Glutamatergic neuron (in vitro differentiated cells): ENCODE measurements at regions not wholly inside any gene's neighbourhood (a gene's known extent, or its start where the extent isn't known, plus 50 kb on each side); places are given as distances from the start of the nearest gene placed in this dataset.

Experiments
- DNase-seq: peaks from one replicate; pipeline ENCODE4 v3.0.0; 2022
- H3K27ac Mint-ChIP-seq: one replicate; pipeline ENCODE4 v1.8.0; 2020; ENCODE audit warnings: mild to moderate bottlenecking, mixed read lengths, inconsistent platforms; ENCODE audit not compliant: unreplicated experiment
- H3K27me3 Mint-ChIP-seq: one replicate; pipeline ENCODE4 v1.8.0; 2020; ENCODE audit warnings: mild to moderate bottlenecking, moderate library complexity, mixed read lengths, inconsistent platforms; ENCODE audit not compliant: unreplicated experiment
- H3K36me3 Mint-ChIP-seq: one replicate; pipeline ENCODE4 v1.8.0; 2020; ENCODE audit warnings: mild to moderate bottlenecking, mixed read lengths, inconsistent platforms; ENCODE audit not compliant: unreplicated experiment
- H3K4me1 Mint-ChIP-seq: one replicate; pipeline ENCODE4 v1.8.0; 2020; ENCODE audit warnings: mild to moderate bottlenecking, low read depth, mixed read lengths, inconsistent platforms; ENCODE audit not compliant: unreplicated experiment
- H3K4me3 Mint-ChIP-seq: one replicate; pipeline ENCODE4 v1.8.0; 2020; ENCODE audit warnings: mild to moderate bottlenecking, mixed read lengths, inconsistent platforms; ENCODE audit not compliant: unreplicated experiment
- H3K9me3 Mint-ChIP-seq: one replicate; pipeline ENCODE4 v1.8.0; 2020; ENCODE audit warnings: mild to moderate bottlenecking, moderate library complexity, mixed read lengths, inconsistent platforms; ENCODE audit not compliant: unreplicated experiment
- CTCF ChIP-seq: fragments of 200-600 bp; sonication (generic); IDR thresholded peaks from one replicate; pipeline ENCODE4 v1.5.0; 2021; ENCODE audit not compliant: partially characterized antibody, unreplicated experiment

- Mint-ChIP-seq H3K4me1 (peaks cover 11% of the 10 kb centered on the region), H3K27me3 (no peaks in the 10 kb centered on the region), H3K27ac (no peak overlapping the region), H3K4me3 (no peak overlapping the region), H3K9me3 (peaks cover 2% of the 10 kb centered on the region), H3K36me3 (no peaks in the 10 kb centered on the region)
- no peak for DNase-seq
- no peak for TF ChIP-seq CTCF
Measured at GRCh38 chr5:23825196-23825595, 317.8 kb downstream of the PRDM9 start.

DNA sequence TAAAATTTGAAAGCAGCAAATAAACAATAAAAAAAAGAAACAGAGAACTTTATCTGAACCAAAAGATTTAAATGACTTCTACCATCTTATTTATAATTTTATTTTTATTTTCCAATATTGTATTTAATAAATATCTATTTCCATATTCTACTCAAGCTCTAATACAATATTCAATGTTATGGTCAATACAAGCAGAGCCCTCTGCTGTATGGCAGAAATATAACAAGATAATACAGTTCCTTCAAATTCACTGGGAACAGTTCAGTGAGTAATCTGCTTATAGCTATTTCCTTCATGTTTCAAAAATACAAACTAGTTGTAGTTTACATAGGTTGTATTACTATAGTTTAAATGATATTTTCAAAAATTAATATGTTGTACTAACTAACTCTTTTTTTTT, 332.7 kb downstream of the PRDM9 start:
- Mint-ChIP-seq H3K9me3 (no peaks in the 10 kb centered on the region), H3K27me3 (no peaks in the 10 kb centered on the region), H3K27ac (no peak overlapping the region), H3K4me1 (no peaks in the 10 kb centered on the region), H3K4me3 (no peak overlapping the region), H3K36me3 (peaks cover 6% of the 10 kb centered on the region)
- peak; percentile 25 for TF ChIP-seq CTCF
- no peak for DNase-seq

- no peaks in the 10 kb centered on the region for H3K36me3 Mint-ChIP-seq
- no peaks in the 10 kb centered on the region for H3K4me1 Mint-ChIP-seq
- DNase-seq, result no peak
- H3K27me3 Mint-ChIP-seq, result no peaks in the 10 kb centered on the region
- H3K27ac Mint-ChIP-seq, result no peak overlapping the region
- no peak for TF ChIP-seq CTCF
- no peaks in the 10 kb centered on the region for H3K9me3 Mint-ChIP-seq
- no peak overlapping the region for H3K4me3 Mint-ChIP-seq
Measured at GRCh38 chr5:23864786-23865185, 357.4 kb downstream of the PRDM9 start.

DNA sequence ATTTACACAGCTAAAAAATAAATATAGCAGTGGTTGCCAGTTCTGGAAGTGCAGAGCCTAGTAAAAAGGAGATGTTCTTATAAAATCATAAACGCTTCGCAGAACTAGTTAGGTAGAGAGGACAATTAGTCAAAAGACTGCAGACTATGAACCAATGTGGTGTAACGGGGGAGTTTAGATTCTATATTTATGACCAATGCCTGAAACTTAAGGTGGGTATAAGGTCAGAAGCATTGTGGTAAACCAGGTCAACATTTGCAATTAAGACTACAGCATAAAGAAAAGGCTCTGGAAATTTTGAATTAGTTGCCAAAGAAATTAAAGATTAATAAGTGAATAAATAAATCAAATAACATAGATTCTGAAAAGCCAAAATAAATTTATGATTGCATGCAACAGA, 370.4 kb downstream of the PRDM9 start:
- no peaks in the 10 kb centered on the region for H3K4me1 Mint-ChIP-seq
- peaks cover 2% of the 10 kb centered on the region for H3K27me3 Mint-ChIP-seq
- peaks cover 4% of the 10 kb centered on the region for H3K36me3 Mint-ChIP-seq
- no peaks in the 10 kb centered on the region for H3K9me3 Mint-ChIP-seq
- no peak for TF ChIP-seq CTCF
- H3K4me3 Mint-ChIP-seq, result no peak overlapping the region
- no peak overlapping the region for H3K27ac Mint-ChIP-seq
- DNase-seq, result no peak

DNA sequence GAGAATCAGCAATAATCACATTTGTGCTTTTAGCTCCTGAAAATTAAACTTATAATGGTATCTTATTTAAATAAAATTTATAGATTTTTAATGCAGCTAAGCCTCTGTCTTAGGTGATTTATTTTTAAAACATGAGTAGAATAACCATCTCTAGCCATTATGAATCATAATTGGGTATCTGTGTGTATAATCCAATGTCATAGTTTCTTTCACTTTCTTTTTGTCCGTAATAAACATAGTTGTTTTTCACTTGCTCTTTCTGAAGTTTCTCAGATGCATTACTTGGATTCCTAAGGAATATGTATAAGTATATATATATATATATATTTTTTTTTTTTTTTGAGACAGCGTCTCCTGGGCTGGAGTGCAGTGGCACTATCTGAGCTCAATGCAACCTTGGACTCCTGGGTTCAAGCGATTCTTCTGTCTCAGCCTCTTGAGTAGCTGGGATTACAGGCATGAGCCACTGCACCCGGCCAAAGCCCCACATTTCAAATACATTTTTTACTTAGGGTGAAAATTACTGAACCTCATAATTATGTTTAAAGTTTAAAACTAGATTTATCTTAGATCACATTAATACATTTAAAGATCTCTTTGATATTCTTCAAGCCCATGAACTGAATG, 377.1 kb downstream of the PRDM9 start:
- no peaks in the 10 kb centered on the region for H3K4me1 Mint-ChIP-seq
- H3K9me3 Mint-ChIP-seq, result no peaks in the 10 kb centered on the region
- DNase-seq, result no peak
- peaks cover 4% of the 10 kb centered on the region for H3K36me3 Mint-ChIP-seq
- H3K27ac Mint-ChIP-seq, result no peak overlapping the region
- peaks cover 2% of the 10 kb centered on the region for H3K27me3 Mint-ChIP-seq
- no peak overlapping the region for H3K4me3 Mint-ChIP-seq
- no peak for TF ChIP-seq CTCF
